ENCODE measurements at regions not wholly inside any gene's neighbourhood (a gene's known extent, or its start where the extent isn't known, plus 50 kb on each side); places are given as distances from the start of the nearest gene placed in this dataset.

DNA sequence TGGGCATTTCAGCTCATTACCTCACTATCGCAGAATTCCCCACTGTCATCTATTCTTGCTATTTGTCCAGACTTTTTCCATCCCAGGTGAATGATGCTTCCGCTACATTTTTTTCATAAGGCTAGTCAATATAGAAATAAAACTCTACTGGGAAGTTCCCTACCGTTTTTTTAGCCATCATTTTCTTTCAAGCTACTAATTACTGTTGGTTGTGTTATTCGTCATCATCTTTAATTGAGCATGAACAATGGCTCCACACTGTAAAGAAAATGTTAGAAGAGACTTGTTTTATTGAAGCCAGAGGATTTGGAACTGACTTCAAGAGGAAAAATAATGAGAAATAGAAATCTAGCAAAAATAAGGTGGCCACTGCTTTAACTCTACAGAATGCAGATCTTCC is 265.0 kb downstream of the ZNF608 start:
- Mint-ChIP-seq H3K27me3 (no peaks in the 10 kb centered on the region), H3K9me3 (ENCODE audit: low read depth) (peaks cover 6% of the 10 kb centered on the region), H3K27ac (no peak overlapping the region), H3K4me1 (ENCODE audit: low read depth) (peaks cover 10% of the 10 kb centered on the region), H3K36me3 (ENCODE audit: insufficient read depth) (no peaks in the 10 kb centered on the region), H3K4me3 (ENCODE audit: low read depth) (no peak overlapping the region)
- DNase-seq (ENCODE audit: low spot score, unreplicated experiment): no peak
- TF ChIP-seq, protein P1, sequence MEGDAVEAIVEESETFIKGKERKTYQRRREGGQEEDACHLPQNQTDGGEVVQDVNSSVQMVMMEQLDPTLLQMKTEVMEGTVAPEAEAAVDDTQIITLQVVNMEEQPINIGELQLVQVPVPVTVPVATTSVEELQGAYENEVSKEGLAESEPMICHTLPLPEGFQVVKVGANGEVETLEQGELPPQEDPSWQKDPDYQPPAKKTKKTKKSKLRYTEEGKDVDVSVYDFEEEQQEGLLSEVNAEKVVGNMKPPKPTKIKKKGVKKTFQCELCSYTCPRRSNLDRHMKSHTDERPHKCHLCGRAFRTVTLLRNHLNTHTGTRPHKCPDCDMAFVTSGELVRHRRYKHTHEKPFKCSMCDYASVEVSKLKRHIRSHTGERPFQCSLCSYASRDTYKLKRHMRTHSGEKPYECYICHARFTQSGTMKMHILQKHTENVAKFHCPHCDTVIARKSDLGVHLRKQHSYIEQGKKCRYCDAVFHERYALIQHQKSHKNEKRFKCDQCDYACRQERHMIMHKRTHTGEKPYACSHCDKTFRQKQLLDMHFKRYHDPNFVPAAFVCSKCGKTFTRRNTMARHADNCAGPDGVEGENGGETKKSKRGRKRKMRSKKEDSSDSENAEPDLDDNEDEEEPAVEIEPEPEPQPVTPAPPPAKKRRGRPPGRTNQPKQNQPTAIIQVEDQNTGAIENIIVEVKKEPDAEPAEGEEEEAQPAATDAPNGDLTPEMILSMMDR (IDR thresholded peaks at IDR 0.05; ENCODE audit: unreplicated experiment): no peak

DNA sequence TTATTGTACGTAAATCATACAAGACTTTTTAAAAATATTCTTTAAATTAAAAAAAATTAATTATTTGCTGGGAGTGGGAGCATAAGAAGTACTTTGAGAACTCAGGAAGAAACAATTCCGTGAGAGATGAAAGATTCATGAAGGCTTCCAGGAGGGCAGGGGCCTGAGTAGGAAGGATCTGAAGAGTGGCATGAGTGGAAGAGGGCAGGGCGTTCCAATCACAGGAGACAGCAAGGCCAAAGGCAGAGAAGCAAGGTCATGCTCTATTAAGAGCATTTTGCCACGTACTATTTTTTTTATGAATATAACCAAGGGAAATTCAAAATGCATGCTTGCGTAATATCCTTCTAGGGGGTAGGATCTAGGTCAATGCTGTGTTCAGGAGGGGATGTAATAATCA is 265.5 kb downstream of the ZNF608 start:
- Mint-ChIP-seq H3K27ac (no peak overlapping the region), H3K9me3 (ENCODE audit: low read depth) (peaks cover 6% of the 10 kb centered on the region), H3K4me3 (ENCODE audit: low read depth) (no peak overlapping the region), H3K36me3 (ENCODE audit: insufficient read depth) (no peaks in the 10 kb centered on the region), H3K27me3 (no peaks in the 10 kb centered on the region), H3K4me1 (ENCODE audit: low read depth) (peaks cover 10% of the 10 kb centered on the region)
- TF ChIP-seq, protein P1 (IDR thresholded peaks at IDR 0.05; ENCODE audit: unreplicated experiment): no peak
- DNase-seq (ENCODE audit: low spot score, unreplicated experiment): no peak

DNA sequence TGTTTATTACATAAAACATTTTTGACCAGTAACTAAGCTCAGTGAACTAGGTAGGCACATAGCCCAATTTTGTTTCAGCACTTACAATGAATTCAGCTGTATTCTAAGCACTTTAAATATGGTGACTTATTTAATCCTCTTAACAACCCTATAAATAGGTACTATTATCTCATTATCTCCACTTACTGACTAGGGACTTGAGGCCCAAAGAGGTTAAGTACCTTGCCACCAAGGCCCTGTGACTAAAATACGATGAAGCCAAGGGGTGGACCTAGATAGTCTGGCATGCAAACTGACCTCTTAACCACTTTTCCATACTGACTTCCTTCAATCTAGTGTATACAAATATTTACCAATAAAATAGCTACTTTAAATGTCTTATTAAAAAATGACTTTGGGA is 266.4 kb downstream of the ZNF608 start:
- no peaks in the 10 kb centered on the region for H3K36me3 Mint-ChIP-seq (ENCODE audit: insufficient read depth)
- no peak for DNase-seq (ENCODE audit: low spot score, unreplicated experiment)
- H3K27ac Mint-ChIP-seq: no peak overlapping the region
- H3K4me1 Mint-ChIP-seq (ENCODE audit: low read depth): peaks cover 10% of the 10 kb centered on the region
- TF ChIP-seq, protein P1 (IDR thresholded peaks at IDR 0.05; ENCODE audit: unreplicated experiment): no peak
- no peaks in the 10 kb centered on the region for H3K27me3 Mint-ChIP-seq
- peaks cover 3% of the 10 kb centered on the region for H3K9me3 Mint-ChIP-seq (ENCODE audit: low read depth)
- H3K4me3 Mint-ChIP-seq (ENCODE audit: low read depth): no peak overlapping the region

DNA sequence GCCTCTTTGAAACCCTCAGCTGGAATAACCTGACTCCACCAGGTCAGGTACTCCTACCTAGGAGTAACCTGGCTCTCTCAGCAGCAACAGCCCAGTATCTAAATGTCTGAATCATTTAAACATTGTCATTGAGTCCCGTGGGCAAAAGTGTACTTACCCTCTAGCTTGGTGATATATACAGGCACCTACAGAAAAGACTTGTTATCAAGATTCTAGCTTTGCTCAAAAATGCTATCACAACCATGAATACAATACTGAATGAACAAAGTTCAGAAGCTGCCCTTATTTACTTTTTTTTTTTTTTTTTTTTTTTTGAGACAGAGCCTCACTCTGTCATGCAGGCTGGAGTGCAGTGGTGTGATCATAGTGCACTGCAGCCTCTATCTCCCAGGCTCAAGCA is 268.2 kb downstream of the ZNF608 start:
- DNase-seq (ENCODE audit: low spot score, unreplicated experiment): no peak

DNA sequence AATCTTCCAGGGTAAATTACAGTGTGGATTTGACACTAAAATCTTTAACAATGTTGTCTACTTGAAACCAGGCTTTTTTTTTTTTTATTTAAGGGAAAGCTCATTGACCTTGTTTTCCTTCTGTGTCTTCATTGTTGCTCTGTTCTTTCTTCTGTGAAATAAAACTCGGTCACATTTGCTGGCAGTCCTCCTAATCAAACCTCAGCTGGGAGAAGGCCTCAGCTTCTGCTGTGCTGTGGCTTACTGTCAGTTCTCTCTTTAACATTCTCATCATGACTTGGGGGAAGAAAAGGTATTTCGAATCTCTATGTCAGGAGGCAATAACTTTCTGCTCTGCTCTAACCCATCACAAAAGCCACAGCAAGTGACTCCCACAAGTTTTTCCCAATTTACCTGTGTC is 268.9 kb downstream of the ZNF608 start:
- no peak for DNase-seq (ENCODE audit: low spot score, unreplicated experiment)
- H3K36me3 Mint-ChIP-seq (ENCODE audit: insufficient read depth): no peaks in the 10 kb centered on the region
- H3K27me3 Mint-ChIP-seq: no peaks in the 10 kb centered on the region
- TF ChIP-seq, protein P1 (IDR thresholded peaks at IDR 0.05; ENCODE audit: unreplicated experiment): no peak
- no peak overlapping the region for H3K4me3 Mint-ChIP-seq (ENCODE audit: low read depth)
- peaks cover 10% of the 10 kb centered on the region for H3K4me1 Mint-ChIP-seq (ENCODE audit: low read depth)
- no peak overlapping the region for H3K27ac Mint-ChIP-seq
- H3K9me3 Mint-ChIP-seq (ENCODE audit: low read depth): no peaks in the 10 kb centered on the region

More for the DNA sequence above, 268.2 kb downstream of the ZNF608 start:
- Mint-ChIP-seq H3K27ac (no peak overlapping the region), H3K36me3 (ENCODE audit: insufficient read depth) (no peaks in the 10 kb centered on the region), H3K4me1 (ENCODE audit: low read depth) (peaks cover 10% of the 10 kb centered on the region), H3K4me3 (ENCODE audit: low read depth) (no peak overlapping the region), H3K27me3 (no peaks in the 10 kb centered on the region), H3K9me3 (ENCODE audit: low read depth) (no peaks in the 10 kb centered on the region)
- TF ChIP-seq, protein P1 (IDR thresholded peaks at IDR 0.05; ENCODE audit: unreplicated experiment): no peak
